ENCODE measurements at regions not wholly inside any gene's neighbourhood (a gene's known extent, or its start where the extent isn't known, plus 50 kb on each side); places are given as distances from the start of the nearest gene placed in this dataset.

GRCh38 chrX:40262157-40263013, 164.6 kb upstream of the BCOR start:
- CTCF ChIA-PET: interaction anchor here (0.5 to 0.9 kb wide), 2 partner anchors 91 to 531 kb away, joined by 3 read pairs; no protein-coding TSS in a partner anchor
- DNase-seq: peak; percentile 47
- BruUV-seq (replicated peaks): no TSS peak
- Mint-ChIP-seq H3K4me3 (ENCODE audit: low read depth, unreplicated experiment) (no peak overlapping the region), H3K9me3 (ENCODE audit: low read depth, unreplicated experiment) (no peaks in the 10 kb centered on the region), H3K36me3 (ENCODE audit: insufficient read depth, unreplicated experiment) (no peaks in the 10 kb centered on the region), H3K27me3 (ENCODE audit: unreplicated experiment) (no peaks in the 10 kb centered on the region), H3K4me1 (ENCODE audit: low read depth, unreplicated experiment) (peaks cover 13% of the 10 kb centered on the region), H3K27ac (ENCODE audit: unreplicated experiment) (peak overlapping the region; percentile 56)
- intact Hi-C loops (cut with micrococcal nuclease; ENCODE audit: unreplicated experiment): loop anchor here (10.0 kb wide), 1 partner anchor 608 kb away; no protein-coding TSS in a partner anchor
- TF ChIP-seq CTCF (IDR thresholded peaks at IDR 0.05; ENCODE audit: unreplicated experiment): no peak

- Mint-ChIP-seq H3K4me3 (ENCODE audit: low read depth, unreplicated experiment) (no peak overlapping the region), H3K27ac (ENCODE audit: unreplicated experiment) (peak overlapping the region; percentile 56), H3K36me3 (ENCODE audit: insufficient read depth, unreplicated experiment) (no peaks in the 10 kb centered on the region), H3K27me3 (ENCODE audit: unreplicated experiment) (no peaks in the 10 kb centered on the region), H3K4me1 (ENCODE audit: low read depth, unreplicated experiment) (peaks cover 9% of the 10 kb centered on the region), H3K9me3 (ENCODE audit: low read depth, unreplicated experiment) (no peaks in the 10 kb centered on the region)
- DNase-seq: no peak
- BruUV-seq (replicated peaks): no TSS peak
- CTCF ChIA-PET: interaction anchor here (0.5 to 0.9 kb wide), 2 partner anchors 531 to 1067 kb away, joined by 3 read pairs; no protein-coding TSS in a partner anchor
- intact Hi-C loops (cut with micrococcal nuclease; ENCODE audit: unreplicated experiment): loop anchor here (10.0 kb wide), 1 partner anchor 607 kb away; no protein-coding TSS in a partner anchor
- no peak for TF ChIP-seq CTCF (IDR thresholded peaks at IDR 0.05; ENCODE audit: unreplicated experiment)
These were observed 164.0 kb upstream of the BCOR start for GRCh38 chrX:40261833-40262156.

GRCh38 chrX:40260146-40260747, 162.5 kb upstream of the BCOR start:
- Mint-ChIP-seq H3K27ac (ENCODE audit: unreplicated experiment) (no peak overlapping the region), H3K27me3 (ENCODE audit: unreplicated experiment) (no peaks in the 10 kb centered on the region), H3K9me3 (ENCODE audit: low read depth, unreplicated experiment) (no peaks in the 10 kb centered on the region), H3K4me1 (ENCODE audit: low read depth, unreplicated experiment) (peaks cover 9% of the 10 kb centered on the region), H3K4me3 (ENCODE audit: low read depth, unreplicated experiment) (no peak overlapping the region), H3K36me3 (ENCODE audit: insufficient read depth, unreplicated experiment) (no peaks in the 10 kb centered on the region)
- CTCF ChIA-PET: interaction anchor here (0.6 to 0.7 kb wide), 3 partner anchors 13 to 217 kb away, joined by 3 to 7 read pairs (median 3); no protein-coding TSS in a partner anchor
- DNase-seq: no peak
- intact Hi-C loops (cut with micrococcal nuclease; ENCODE audit: unreplicated experiment): loop anchor here (10.0 kb wide), 1 partner anchor 605 kb away; no protein-coding TSS in a partner anchor
- TF ChIP-seq CTCF (IDR thresholded peaks at IDR 0.05; ENCODE audit: unreplicated experiment): no peak
- no TSS peak for BruUV-seq (replicated peaks)

- Mint-ChIP-seq H3K27me3 (ENCODE audit: unreplicated experiment) (no peaks in the 10 kb centered on the region), H3K27ac (ENCODE audit: unreplicated experiment) (no peak overlapping the region), H3K9me3 (ENCODE audit: low read depth, unreplicated experiment) (no peaks in the 10 kb centered on the region), H3K4me1 (ENCODE audit: low read depth, unreplicated experiment) (peaks cover 9% of the 10 kb centered on the region), H3K36me3 (ENCODE audit: insufficient read depth, unreplicated experiment) (no peaks in the 10 kb centered on the region), H3K4me3 (ENCODE audit: low read depth, unreplicated experiment) (no peak overlapping the region)
- CTCF ChIA-PET: no interaction called here
- no peak for DNase-seq
- no peak for TF ChIP-seq CTCF (IDR thresholded peaks at IDR 0.05; ENCODE audit: unreplicated experiment)
- intact Hi-C loops (cut with micrococcal nuclease; ENCODE audit: unreplicated experiment): no loop called here
- no TSS peak for BruUV-seq (replicated peaks)
These were observed 161.2 kb upstream of the BCOR start for GRCh38 chrX:40258909-40259308.
